Spinal cord (tissue), 9 donors: ENCODE measurements at regions not wholly inside any gene's neighbourhood (a gene's known extent, or its start where the extent isn't known, plus 50 kb on each side); places are given as distances from the start of the nearest gene placed in this dataset.

Experiments used
- DNase-seq, 6 donors: peaks; one replicate each; pipeline versions ENCODE4 v3.0.0 to v3.0.0-alpha.2; 2013 to 2015; ENCODE audit warnings: low spot score in 6 of 6, low read depth in 4 of 6
- H3K27ac ChIP-seq: one replicate; pipeline ENCODE4 v1.5.1; 2013; ENCODE audit warnings: low read depth, low read length, control low read depth
- H3K27me3 ChIP-seq: one replicate; pipeline ENCODE4 v1.6.1; 2013; ENCODE audit warnings: low read length; ENCODE audit not compliant: control insufficient read depth, insufficient read depth
- H3K36me3 ChIP-seq: one replicate; pipeline ENCODE4 v1.6.1; 2013; ENCODE audit warnings: low read length; ENCODE audit not compliant: control insufficient read depth, insufficient read depth
- H3K4me1 ChIP-seq: one replicate; pipeline ENCODE4 v1.6.1; 2013; ENCODE audit warnings: low read length; ENCODE audit not compliant: control insufficient read depth, insufficient read depth
- H3K4me3 ChIP-seq: one replicate; pipeline ENCODE4 v1.5.1; 2013; ENCODE audit warnings: low read depth, low read length, control low read depth
- H3K9me3 ChIP-seq: one replicate; pipeline ENCODE4 v1.6.1; 2013; ENCODE audit warnings: low read length; ENCODE audit not compliant: control insufficient read depth, insufficient read depth
- WGBS: methylation state at CpG from one replicate; pipeline ENCODE4 v1.1.5; 2013; ENCODE audit warnings: missing lambda C conversion rate; ENCODE audit not compliant: insufficient coverage; 5-methylcytosine and 5-hydroxymethylcytosine counted together
- donor health status: healthy.

DNA sequence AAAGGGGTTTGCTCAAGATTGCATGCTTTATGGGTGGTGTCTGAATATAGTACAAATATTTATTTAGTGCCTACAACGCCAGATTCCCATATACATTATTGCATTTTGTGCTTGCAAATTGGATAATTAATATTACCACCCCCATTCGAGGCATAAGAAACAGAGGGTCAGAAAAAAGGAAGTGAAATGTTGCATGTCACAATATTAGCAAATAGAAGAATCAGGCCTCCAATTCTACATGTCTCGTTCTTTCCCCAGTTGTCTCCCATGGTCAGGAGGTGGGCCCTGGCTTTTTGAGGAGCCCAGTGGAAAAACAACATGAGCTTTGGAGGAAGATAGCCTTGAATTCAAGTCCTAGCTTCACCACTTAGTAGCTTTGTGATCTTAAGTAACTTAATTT is 98.1 kb upstream of the CCDC112 start:
- Histone ChIP-seq H3K4me1 (no peaks in the 10 kb centered on the region), H3K4me3 (no peak overlapping the region), H3K9me3 (no peaks in the 10 kb centered on the region), H3K27ac (no peak overlapping the region), H3K36me3 (no peaks in the 10 kb centered on the region), H3K27me3 (no peaks in the 10 kb centered on the region)
- no CpG with 5 or more reads among the region's 3 CpGs for WGBS
- DNase-seq, result no peak

DNA sequence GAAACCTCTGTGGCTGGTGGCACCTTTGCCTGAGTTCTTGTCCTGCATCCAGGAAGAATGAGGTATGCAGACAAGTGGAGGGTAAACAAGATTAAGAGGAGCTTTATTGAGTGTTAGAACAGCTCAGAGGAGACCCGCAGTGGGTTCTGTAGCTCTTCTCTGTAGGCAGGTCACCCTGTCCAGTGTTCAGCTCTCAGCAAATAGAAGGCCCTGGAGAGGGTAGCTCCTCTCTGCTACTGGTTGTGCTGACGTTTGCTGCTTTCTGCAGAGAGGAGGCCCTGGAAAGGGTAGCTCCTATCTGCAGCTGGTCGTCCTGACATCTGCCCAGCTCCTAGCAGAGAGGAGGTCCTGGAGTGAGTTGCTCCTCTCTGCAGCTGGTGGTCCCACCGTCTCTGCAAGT is 96.8 kb upstream of the CCDC112 start:
- Histone ChIP-seq H3K27me3 (no peaks in the 10 kb centered on the region), H3K4me3 (no peak overlapping the region), H3K27ac (no peak overlapping the region), H3K36me3 (no peaks in the 10 kb centered on the region), H3K9me3 (no peaks in the 10 kb centered on the region), H3K4me1 (no peaks in the 10 kb centered on the region)
- no peak for DNase-seq
- 76% methylated on average over 3 of the region's 4 CpGs for WGBS

GRCh38 chr5:115392611-115393010 is 96.2 kb upstream of the CCDC112 start:
- H3K27me3 ChIP-seq, result no peaks in the 10 kb centered on the region
- no peaks in the 10 kb centered on the region for H3K9me3 ChIP-seq
- WGBS, result no CpG with 5 or more reads among the region's 1 CpG
- H3K4me1 ChIP-seq, result no peaks in the 10 kb centered on the region
- H3K4me3 ChIP-seq, result no peak overlapping the region
- no peak for DNase-seq
- no peaks in the 10 kb centered on the region for H3K36me3 ChIP-seq
- no peak overlapping the region for H3K27ac ChIP-seq

DNA sequence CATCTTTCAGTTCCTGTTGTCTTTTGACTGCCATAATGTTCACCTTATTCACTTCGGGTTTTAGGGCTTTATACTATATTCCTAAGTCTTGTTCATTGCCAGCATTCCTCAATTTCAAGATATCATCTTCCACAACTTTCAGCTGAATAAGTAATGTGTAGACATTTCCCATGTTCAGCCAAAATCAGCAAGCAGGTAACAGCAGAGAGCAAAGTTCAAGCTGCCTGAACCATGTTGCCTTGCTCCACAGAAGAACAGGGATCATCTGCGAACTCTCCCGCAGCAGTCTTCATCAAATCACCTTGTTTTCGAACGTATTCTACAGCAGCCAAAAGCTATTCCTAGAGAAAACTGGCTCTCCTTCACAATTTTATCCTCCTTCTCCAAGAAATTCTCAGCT is 95.3 kb upstream of the CCDC112 start:
- Histone ChIP-seq H3K27ac (no peak overlapping the region), H3K36me3 (no peaks in the 10 kb centered on the region), H3K4me1 (no peaks in the 10 kb centered on the region), H3K9me3 (no peaks in the 10 kb centered on the region), H3K27me3 (no peaks in the 10 kb centered on the region), H3K4me3 (no peak overlapping the region)
- DNase-seq, result no peak
- 93% methylated on average over 4 of the region's 5 CpGs for WGBS

GRCh38 chr5:115389799-115390382 is 93.4 kb upstream of the CCDC112 start:
- no peaks in the 10 kb centered on the region for H3K9me3 ChIP-seq
- H3K36me3 ChIP-seq, result no peaks in the 10 kb centered on the region
- no peaks in the 10 kb centered on the region for H3K27me3 ChIP-seq
- no peak overlapping the region for H3K4me3 ChIP-seq
- H3K4me1 ChIP-seq, result no peaks in the 10 kb centered on the region
- 87% methylated on average over 15 of the region's 15 CpGs for WGBS
- DNase-seq, result no peak
- H3K27ac ChIP-seq, result no peak overlapping the region

DNA sequence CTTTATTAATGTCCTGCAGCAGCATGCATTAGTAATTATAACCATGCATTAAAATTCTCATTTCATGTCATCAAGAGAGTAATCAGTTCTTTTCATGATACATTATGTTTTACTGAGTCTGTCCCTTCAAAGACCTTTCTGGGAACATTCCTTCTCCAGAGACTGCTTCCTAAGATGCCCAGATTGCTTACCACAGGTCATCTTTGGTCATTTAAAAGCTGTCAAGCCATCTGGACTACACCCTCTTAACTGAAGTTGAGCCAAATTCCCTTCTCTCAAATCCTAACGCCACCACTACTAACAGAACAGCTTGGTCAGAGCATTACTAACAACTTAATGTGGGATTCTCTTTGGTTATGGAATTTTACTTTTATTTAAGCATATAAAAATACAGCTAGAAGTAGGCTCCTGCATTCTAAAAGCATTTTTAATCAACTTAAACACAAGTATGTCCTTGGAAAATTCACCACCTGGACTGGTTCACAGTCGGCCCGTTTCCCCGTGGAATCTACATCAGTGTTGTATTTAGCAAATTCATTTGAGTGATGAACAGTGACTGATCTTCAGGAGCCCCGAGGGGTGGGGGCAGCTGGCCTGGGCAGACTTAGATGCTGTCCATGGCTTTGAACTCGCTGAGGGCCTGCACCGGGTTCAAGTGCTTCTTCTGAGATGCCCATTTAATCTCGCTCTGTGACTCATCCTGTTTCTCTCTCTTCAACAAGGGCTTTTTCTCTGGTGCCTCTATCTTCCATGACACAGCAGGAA is 92.8 kb upstream of the CCDC112 start:
- 85% methylated on average over 6 of the region's 8 CpGs for WGBS
- no peaks in the 10 kb centered on the region for H3K36me3 ChIP-seq
- no peaks in the 10 kb centered on the region for H3K4me1 ChIP-seq
- H3K27ac ChIP-seq, result no peak overlapping the region
- no peaks in the 10 kb centered on the region for H3K9me3 ChIP-seq
- no peaks in the 10 kb centered on the region for H3K27me3 ChIP-seq
- peak in 1 of 6 donors; percentile 80 for DNase-seq
- no peak overlapping the region for H3K4me3 ChIP-seq

GRCh38 chr5:115388240-115388639 is 91.8 kb upstream of the CCDC112 start:
- H3K27ac ChIP-seq, result no peak overlapping the region
- H3K4me1 ChIP-seq, result no peaks in the 10 kb centered on the region
- no peaks in the 10 kb centered on the region for H3K27me3 ChIP-seq
- H3K36me3 ChIP-seq, result no peaks in the 10 kb centered on the region
- peak in 1 of 6 donors; percentile 67 for DNase-seq
- H3K4me3 ChIP-seq, result no peak overlapping the region
- no peaks in the 10 kb centered on the region for H3K9me3 ChIP-seq
- WGBS, result no CpG with 5 or more reads among the region's 4 CpGs

DNA sequence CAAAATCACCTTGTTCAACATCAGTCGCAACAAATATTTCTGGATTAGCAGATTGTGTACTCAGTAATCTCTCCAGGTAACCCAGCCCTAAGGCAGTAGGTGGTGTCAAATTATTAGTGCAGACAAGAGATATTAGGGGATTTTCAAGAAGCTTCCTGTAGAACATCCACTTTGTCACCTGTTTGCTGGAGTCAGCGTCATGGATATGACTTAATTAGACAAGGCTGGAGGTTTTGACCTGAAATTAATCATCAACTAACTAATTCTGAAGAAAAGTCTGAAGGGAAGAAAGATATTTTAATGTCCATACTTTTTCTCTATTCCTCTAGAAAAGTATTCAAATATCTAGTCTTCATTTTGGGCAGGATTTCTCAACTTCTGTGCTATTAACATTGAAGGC is 91.4 kb upstream of the CCDC112 start:
- no CpG with 5 or more reads among the region's 2 CpGs for WGBS

DNA sequence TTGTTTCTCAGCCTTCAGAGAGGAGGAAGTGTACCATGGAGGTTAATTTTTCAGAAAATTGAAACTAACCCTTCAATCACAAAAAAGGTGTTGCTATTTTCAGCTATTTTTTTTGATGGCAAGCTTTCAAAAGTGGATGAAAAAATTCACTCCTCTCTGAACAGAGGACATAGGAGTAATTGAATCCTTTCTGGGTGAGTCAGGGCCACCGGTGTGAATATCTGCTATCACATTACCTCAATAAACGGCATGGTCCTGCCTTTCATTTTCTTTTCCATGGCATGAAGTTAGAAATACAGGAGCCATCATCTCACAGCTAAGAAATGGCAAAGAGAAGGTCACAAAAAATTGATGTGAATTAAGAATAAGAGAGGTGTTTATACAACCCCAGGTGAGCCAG is 90.2 kb upstream of the CCDC112 start:
- Histone ChIP-seq H3K9me3 (no peaks in the 10 kb centered on the region), H3K27ac (no peak overlapping the region), H3K27me3 (no peaks in the 10 kb centered on the region), H3K4me3 (no peak overlapping the region), H3K4me1 (no peaks in the 10 kb centered on the region), H3K36me3 (no peaks in the 10 kb centered on the region)
- WGBS, result no CpG with 5 or more reads among the region's 2 CpGs
- no peak for DNase-seq

More for the DNA sequence above, 91.4 kb upstream of the CCDC112 start:
- no peaks in the 10 kb centered on the region for H3K4me1 ChIP-seq
- H3K9me3 ChIP-seq, result no peaks in the 10 kb centered on the region
- no peaks in the 10 kb centered on the region for H3K36me3 ChIP-seq
- no peaks in the 10 kb centered on the region for H3K27me3 ChIP-seq
- no peak for DNase-seq
- H3K27ac ChIP-seq, result no peak overlapping the region
- H3K4me3 ChIP-seq, result no peak overlapping the region
